ENCODE measurements at regions not wholly inside any gene's neighbourhood (a gene's known extent, or its start where the extent isn't known, plus 50 kb on each side); places are given as distances from the start of the nearest gene placed in this dataset.

GRCh38 chr10:44209811-44210210 is 175.1 kb downstream of the CXCL12 start:
- no peaks in the 10 kb centered on the region for H3K27me3 ChIP-seq
- H3K4me1 ChIP-seq, result peaks cover 0 to 5% (median 0%) of the 10 kb centered on the region in 4 donors
- no peak overlapping the region for H3K27ac ChIP-seq
- no peak for DNase-seq (ENCODE audit: low spot score in 2 of 2)
- H3K36me3 ChIP-seq, result no peaks in the 10 kb centered on the region
- 49 to 69% methylated on average over 4 of the region's 4 CpGs for WGBS, 2 donors
- H3K9me3 ChIP-seq, result peaks cover 0 to under 1% (median 0%) of the 10 kb centered on the region in 4 donors
- H3K4me3 ChIP-seq, result no peak overlapping the region
- no peak for TF ChIP-seq EP300 (IDR thresholded peaks at IDR 0.05)

- no peak for TF ChIP-seq EP300 (IDR thresholded peaks at IDR 0.05)
- TF ChIP-seq CTCF (IDR thresholded peaks at IDR 0.05), result no peak
- Histone ChIP-seq H3K27me3 (no peaks in the 10 kb centered on the region), H3K36me3 (no peaks in the 10 kb centered on the region), H3K9me3 (no peaks in the 10 kb centered on the region), H3K27ac (no peak overlapping the region), H3K4me1 (peaks cover 0 to 9% (median 0%) of the 10 kb centered on the region in 4 donors), H3K4me3 (no peak overlapping the region)
- 84 to 85% methylated on average over 9 of the region's 9 CpGs for WGBS, 2 donors
- no peak for DNase-seq (ENCODE audit: low spot score in 2 of 2)
Measured at GRCh38 chr10:44207160-44207559, 177.7 kb downstream of the CXCL12 start.

- H3K27me3 ChIP-seq, result no peaks in the 10 kb centered on the region
- TF ChIP-seq EP300 (IDR thresholded peaks at IDR 0.05), result no peak
- no peak for TF ChIP-seq CTCF (IDR thresholded peaks at IDR 0.05)
- no peak for TF ChIP-seq POLR2A (IDR thresholded peaks at IDR 0.05)
- H3K4me3 ChIP-seq, result no peak overlapping the region
- H3K9me3 ChIP-seq, result no peaks in the 10 kb centered on the region
- H3K36me3 ChIP-seq, result no peaks in the 10 kb centered on the region
- H3K27ac ChIP-seq, result no peak overlapping the region
- WGBS, 2 donors, result 91 to 93% methylated on average over 24 to 25 of the region's 25 CpGs
- H3K4me1 ChIP-seq, result peaks cover 0 to 9% (median 0%) of the 10 kb centered on the region in 4 donors
- DNase-seq (ENCODE audit: low spot score in 2 of 2), result no peak
Measured at GRCh38 chr10:44206127-44206818, 178.6 kb downstream of the CXCL12 start.

- 29 to 38% methylated on average over 3 of the region's 3 CpGs for WGBS, 2 donors
- Histone ChIP-seq H3K36me3 (no peaks in the 10 kb centered on the region), H3K27me3 (no peaks in the 10 kb centered on the region), H3K9me3 (no peaks in the 10 kb centered on the region), H3K27ac (no peak overlapping the region), H3K4me3 (no peak overlapping the region), H3K4me1 (peaks cover 0 to 9% (median 0%) of the 10 kb centered on the region in 4 donors)
- TF ChIP-seq CTCF (IDR thresholded peaks at IDR 0.05), result no peak
- no peak for TF ChIP-seq EP300 (IDR thresholded peaks at IDR 0.05)
- TF ChIP-seq POLR2A (IDR thresholded peaks at IDR 0.05), result no peak
- no peak for DNase-seq (ENCODE audit: low spot score in 2 of 2)
Measured at GRCh38 chr10:44205067-44205466, 179.8 kb downstream of the CXCL12 start.

GRCh38 chr10:44203535-44203934 is 181.4 kb downstream of the CXCL12 start:
- DNase-seq (ENCODE audit: low spot score in 2 of 2), result no peak
- Histone ChIP-seq H3K4me1 (peaks cover 0 to 16% (median under 1%) of the 10 kb centered on the region in 4 donors), H3K9me3 (no peaks in the 10 kb centered on the region), H3K27me3 (no peaks in the 10 kb centered on the region), H3K36me3 (no peaks in the 10 kb centered on the region), H3K27ac (no peak overlapping the region), H3K4me3 (no peak overlapping the region)
- TF ChIP-seq CTCF (IDR thresholded peaks at IDR 0.05) (no peak), POLR2A (IDR thresholded peaks at IDR 0.05) (no peak), EP300 (IDR thresholded peaks at IDR 0.05) (no peak)

All from tibial nerve (tissue), 4 donors.